Activated CD8-positive, alpha-beta T cell treated with anti-CD3 and anti-CD28 coated beads for 36 hours (primary cell): ENCODE measurements at regions not wholly inside any gene's neighbourhood (a gene's known extent, or its start where the extent isn't known, plus 50 kb on each side); places are given as distances from the start of the nearest gene placed in this dataset.

Experiments used
- ATAC-seq: fragments of 200-7000 bp; cut with Tn5 transposase; one replicate; pipeline ENCODE4 v1.10.0; 2021; ENCODE audit warnings: mild to moderate bottlenecking, moderate library complexity
- CTCF ChIA-PET: fragments of 350-600 bp; sonication (Branson Sonifier 250); formaldehyde crosslinking; loops from one replicate; lab custom pipeline; 2021; ENCODE audit warnings: antibody characterized with exemption; lab: Charles Lee
- POLR2A ChIA-PET: fragments of 350-600 bp; sonication (Branson Sonifier 250); formaldehyde crosslinking; loops from one replicate; lab custom pipeline; 2021; ENCODE audit warnings: antibody characterized with exemption; lab: Charles Lee
- DNase-seq: peaks from one replicate; pipeline ENCODE4 v3.0.0-alpha.2; 2020
- H3K27ac Mint-ChIP-seq: one replicate; pipeline ENCODE4 v1.8.0; 2021; ENCODE audit warnings: mild to moderate bottlenecking, mixed read lengths
- H3K27me3 Mint-ChIP-seq: one replicate; pipeline ENCODE4 v1.8.0; 2021; ENCODE audit warnings: mixed read lengths
- H3K36me3 Mint-ChIP-seq: one replicate; pipeline ENCODE4 v1.8.0; 2021; ENCODE audit warnings: low read depth, mixed read lengths
- H3K4me1 Mint-ChIP-seq: one replicate; pipeline ENCODE4 v1.8.0; 2021; ENCODE audit warnings: low read depth, mixed read lengths
- H3K4me3 Mint-ChIP-seq: one replicate; pipeline ENCODE4 v1.8.0; 2021; ENCODE audit warnings: mild to moderate bottlenecking, moderate library complexity, mixed read lengths
- H3K9me3 Mint-ChIP-seq: one replicate; pipeline ENCODE4 v1.8.0; 2021; ENCODE audit warnings: mixed read lengths
- intact Hi-C: fragments of 100-400 bp; cut with micrococcal nuclease; formaldehyde crosslinking; loops from one replicate; pipeline ENCODE4 v1.10.0; 2022
- TF ChIP-seq, protein P1 (sequence below): fragments of 200-600 bp; IDR thresholded peaks from one replicate; pipeline ENCODE4 v1.8.0; 2022; ENCODE audit warnings: antibody characterized with exemption, mild to moderate bottlenecking

DNA sequence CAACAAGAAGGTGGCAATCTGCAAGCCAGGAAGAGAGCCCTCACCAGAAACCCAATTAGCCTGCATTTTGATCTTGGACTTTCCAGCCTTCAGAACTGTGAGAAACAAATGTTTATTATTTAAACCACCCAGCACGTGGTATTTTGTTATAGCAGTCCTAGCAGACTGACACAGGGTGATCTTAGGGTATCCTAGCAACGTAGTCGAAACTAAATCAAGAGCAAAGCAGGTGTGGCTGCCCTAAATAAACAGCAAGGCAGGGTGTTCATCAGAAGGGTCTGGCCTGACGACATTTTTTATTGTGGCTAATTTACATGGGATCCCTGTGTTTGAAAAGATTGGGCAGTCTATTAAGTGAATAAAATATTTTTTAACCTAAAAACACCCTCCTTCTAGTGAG, 198.8 kb downstream of the VEGFC start:
- TF ChIP-seq, protein P1, sequence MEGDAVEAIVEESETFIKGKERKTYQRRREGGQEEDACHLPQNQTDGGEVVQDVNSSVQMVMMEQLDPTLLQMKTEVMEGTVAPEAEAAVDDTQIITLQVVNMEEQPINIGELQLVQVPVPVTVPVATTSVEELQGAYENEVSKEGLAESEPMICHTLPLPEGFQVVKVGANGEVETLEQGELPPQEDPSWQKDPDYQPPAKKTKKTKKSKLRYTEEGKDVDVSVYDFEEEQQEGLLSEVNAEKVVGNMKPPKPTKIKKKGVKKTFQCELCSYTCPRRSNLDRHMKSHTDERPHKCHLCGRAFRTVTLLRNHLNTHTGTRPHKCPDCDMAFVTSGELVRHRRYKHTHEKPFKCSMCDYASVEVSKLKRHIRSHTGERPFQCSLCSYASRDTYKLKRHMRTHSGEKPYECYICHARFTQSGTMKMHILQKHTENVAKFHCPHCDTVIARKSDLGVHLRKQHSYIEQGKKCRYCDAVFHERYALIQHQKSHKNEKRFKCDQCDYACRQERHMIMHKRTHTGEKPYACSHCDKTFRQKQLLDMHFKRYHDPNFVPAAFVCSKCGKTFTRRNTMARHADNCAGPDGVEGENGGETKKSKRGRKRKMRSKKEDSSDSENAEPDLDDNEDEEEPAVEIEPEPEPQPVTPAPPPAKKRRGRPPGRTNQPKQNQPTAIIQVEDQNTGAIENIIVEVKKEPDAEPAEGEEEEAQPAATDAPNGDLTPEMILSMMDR, result no peak
- no peak overlapping the region for H3K27ac Mint-ChIP-seq
- no peak for ATAC-seq
- no peaks in the 10 kb centered on the region for H3K27me3 Mint-ChIP-seq
- POLR2A ChIA-PET, result no interaction called here
- intact Hi-C loops, result no loop called here
- no peak overlapping the region for H3K4me3 Mint-ChIP-seq
- H3K4me1 Mint-ChIP-seq, result no peaks in the 10 kb centered on the region
- H3K9me3 Mint-ChIP-seq, result peaks cover 1% of the 10 kb centered on the region
- CTCF ChIA-PET, result no interaction called here
- DNase-seq, result no peak
- no peaks in the 10 kb centered on the region for H3K36me3 Mint-ChIP-seq

DNA sequence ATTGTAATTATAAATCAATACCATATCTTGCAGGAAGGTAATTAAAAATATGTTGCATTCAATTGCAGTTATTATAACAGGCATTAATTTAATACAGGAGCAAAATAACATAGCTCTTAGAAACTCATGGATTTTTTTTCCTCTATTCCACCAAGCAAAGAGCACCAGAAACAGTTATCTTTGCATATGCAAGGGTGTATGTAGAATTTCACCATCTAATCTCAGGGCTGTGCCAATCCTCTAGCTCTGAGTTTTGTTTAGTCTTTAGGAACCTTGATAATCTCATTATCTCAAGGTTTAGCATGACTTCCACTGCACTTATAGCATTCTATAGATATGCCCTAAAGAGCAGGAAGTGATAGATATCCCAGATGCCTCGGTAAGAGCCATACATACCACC, 197.5 kb downstream of the VEGFC start:
- Mint-ChIP-seq H3K27ac (no peak overlapping the region), H3K27me3 (no peaks in the 10 kb centered on the region), H3K4me1 (no peaks in the 10 kb centered on the region), H3K4me3 (no peak overlapping the region), H3K9me3 (peaks cover 1% of the 10 kb centered on the region), H3K36me3 (no peaks in the 10 kb centered on the region)
- ChIA-PET POLR2A (no interaction called here), CTCF (no interaction called here)
- ATAC-seq, result no peak
- no peak for DNase-seq
- intact Hi-C loops, result no loop called here
- TF ChIP-seq, protein P1, result no peak

DNA sequence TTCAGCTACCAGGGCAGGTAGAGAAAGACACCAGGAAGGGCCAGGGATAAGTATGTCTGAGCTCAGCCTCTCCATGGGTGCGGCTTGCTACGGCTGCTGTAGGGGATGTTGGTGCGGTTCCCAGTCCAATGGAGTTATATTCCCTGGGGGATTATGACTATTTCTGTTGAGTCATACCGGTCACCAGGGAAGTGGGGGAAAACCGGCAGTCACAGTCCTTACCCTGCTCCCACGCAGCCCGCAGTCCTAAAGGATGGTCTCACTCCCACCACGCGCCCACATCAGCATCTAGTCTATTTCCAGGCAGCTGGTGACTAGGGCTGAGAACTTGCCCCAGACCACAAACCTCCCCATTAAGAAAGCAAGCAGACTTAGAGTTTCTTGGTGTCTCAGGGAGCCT, 191.6 kb downstream of the VEGFC start:
- ChIA-PET POLR2A (no interaction called here), CTCF (no interaction called here)
- Mint-ChIP-seq H3K36me3 (no peaks in the 10 kb centered on the region), H3K4me1 (no peaks in the 10 kb centered on the region), H3K27me3 (no peaks in the 10 kb centered on the region), H3K27ac (no peak overlapping the region), H3K9me3 (no peaks in the 10 kb centered on the region), H3K4me3 (no peak overlapping the region)
- intact Hi-C loops, result no loop called here
- no peak for DNase-seq
- TF ChIP-seq, protein P1, result no peak
- no peak for ATAC-seq

DNA sequence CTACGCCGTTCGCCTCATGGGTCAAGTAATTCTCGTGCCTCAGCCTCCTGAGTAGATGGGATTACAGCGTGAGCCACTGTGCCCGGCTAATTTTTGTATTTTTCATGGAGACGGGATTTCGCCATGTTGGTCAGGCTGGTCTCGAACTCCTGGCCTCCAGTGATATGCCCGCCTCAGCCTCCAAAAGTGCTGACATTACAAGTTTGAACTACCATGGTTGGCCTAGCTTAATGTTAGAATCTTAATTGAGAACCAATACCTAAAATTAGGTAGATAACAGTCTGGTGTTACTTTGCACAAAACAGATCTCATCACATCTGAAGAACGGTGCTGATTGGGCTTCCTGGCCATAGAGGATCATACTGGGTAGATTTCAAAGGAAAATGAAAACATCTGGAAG, 184.9 kb downstream of the VEGFC start:
- intact Hi-C loops, result no loop called here
- ChIA-PET CTCF (no interaction called here), POLR2A (no interaction called here)
- no peak overlapping the region for H3K4me3 Mint-ChIP-seq
- ATAC-seq (no peak), DNase-seq (no peak)
- TF ChIP-seq, protein P1, result no peak
- no peaks in the 10 kb centered on the region for H3K27me3 Mint-ChIP-seq
- no peaks in the 10 kb centered on the region for H3K36me3 Mint-ChIP-seq
- H3K9me3 Mint-ChIP-seq, result no peaks in the 10 kb centered on the region
- no peak overlapping the region for H3K27ac Mint-ChIP-seq
- H3K4me1 Mint-ChIP-seq, result no peaks in the 10 kb centered on the region

DNA sequence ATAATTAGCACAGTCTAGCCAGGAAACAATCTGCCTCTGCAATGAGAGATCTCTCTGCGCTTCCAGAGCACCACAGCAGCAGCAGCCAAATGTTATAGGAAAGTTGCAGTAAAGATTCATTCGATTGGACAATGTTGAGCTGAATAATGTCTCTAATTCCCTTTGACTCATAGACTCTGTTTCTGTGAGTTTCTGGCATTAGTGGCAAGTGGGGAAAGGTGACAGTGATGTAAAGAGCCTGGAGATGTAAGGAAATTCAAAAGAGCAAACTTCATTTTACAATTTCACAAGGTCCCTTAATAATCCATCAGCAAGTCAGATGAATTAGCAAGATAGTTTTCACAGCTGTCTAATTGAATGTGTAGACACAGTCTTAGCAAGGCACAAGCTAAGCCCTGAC, 184.4 kb downstream of the VEGFC start:
- no peaks in the 10 kb centered on the region for H3K36me3 Mint-ChIP-seq
- DNase-seq (no peak), ATAC-seq (no peak)
- POLR2A ChIA-PET, result no interaction called here
- intact Hi-C loops, result no loop called here
- H3K27ac Mint-ChIP-seq, result no peak overlapping the region
- no peak overlapping the region for H3K4me3 Mint-ChIP-seq
- TF ChIP-seq, protein P1, result no peak
- H3K4me1 Mint-ChIP-seq, result no peaks in the 10 kb centered on the region
- CTCF ChIA-PET, result no interaction called here
- no peaks in the 10 kb centered on the region for H3K9me3 Mint-ChIP-seq
- H3K27me3 Mint-ChIP-seq, result peaks cover under 1% of the 10 kb centered on the region
